GM12891 (cell line): ENCODE measurements at regions not wholly inside any gene's neighbourhood (a gene's known extent, or its start where the extent isn't known, plus 50 kb on each side); places are given as distances from the start of the nearest gene placed in this dataset.

Experiments
- POLR2A ChIP-seq: IDR thresholded peaks from 2 replicates; pipeline ENCODE4 v1.6.1; 2011; ENCODE audit warnings: low read depth, low read length, control low read depth
- POLR2AphosphoS5 ChIP-seq: IDR thresholded peaks from 2 replicates; pipeline ENCODE4 v1.6.1; 2011; ENCODE audit warnings: low read depth, low read length, control low read depth
- TAF1 ChIP-seq: IDR thresholded peaks from 2 replicates; pipeline ENCODE4 v1.6.1; 2011; ENCODE audit warnings: low read depth, low read length, control low read depth

- TF ChIP-seq POLR2AphosphoS5 (no peak), POLR2A (no peak), TAF1 (no peak)
These were observed 213.9 kb downstream of the FBXO15 start for GRCh38 chr18:73933685-73934084.
